GM19372 (cell line): ENCODE measurements at regions not wholly inside any gene's neighbourhood (a gene's known extent, or its start where the extent isn't known, plus 50 kb on each side); places are given as distances from the start of the nearest gene placed in this dataset.

Experiments
- ATAC-seq: cut with Tn5 transposase; IDR thresholded peaks from one replicate; pipeline ENCODE4 v1.9.1; 2021; ENCODE audit warnings: mild to moderate bottlenecking, low read depth, moderate library complexity; ENCODE audit not compliant: unreplicated experiment

DNA sequence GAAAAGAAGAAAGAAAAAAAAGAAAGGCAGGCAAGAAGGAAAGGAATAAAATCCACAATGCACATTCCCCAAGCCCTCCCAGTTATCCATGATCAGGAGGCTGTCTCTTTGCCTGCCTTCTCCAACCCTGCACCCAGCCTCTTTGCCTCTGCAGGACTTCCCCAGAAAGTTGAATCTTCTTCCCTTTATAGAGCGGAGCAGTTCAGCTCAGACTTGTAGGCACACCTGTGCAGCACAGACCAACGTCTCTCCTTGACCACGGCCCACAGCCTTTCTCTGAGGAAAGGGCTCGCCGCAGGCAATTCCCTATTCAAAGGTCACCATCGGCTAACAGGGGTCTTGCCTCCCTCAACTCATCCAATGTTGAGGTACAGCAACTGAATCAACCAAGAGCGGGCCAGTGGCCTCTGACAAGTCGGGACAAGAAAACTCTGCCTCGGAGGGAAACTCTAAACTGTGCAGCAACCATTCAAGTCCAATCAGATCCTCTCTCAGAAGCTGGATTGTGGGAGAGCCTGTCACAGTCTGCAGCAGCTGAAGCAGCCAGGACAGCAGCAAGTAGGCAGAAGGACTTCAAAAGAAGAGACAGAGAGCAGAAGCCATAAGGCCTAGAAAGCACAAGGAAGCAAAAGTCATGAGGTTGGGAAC is 529.2 kb upstream of the JARID2 start:
- no peak for ATAC-seq

GRCh38 chr6:14717307-14717706 is 528.6 kb upstream of the JARID2 start:
- ATAC-seq: no peak

GRCh38 chr6:14718861-14719260 is 527.0 kb upstream of the JARID2 start:
- no peak for ATAC-seq

GRCh38 chr6:14719270-14719669 is 526.6 kb upstream of the JARID2 start:
- ATAC-seq: no peak

DNA sequence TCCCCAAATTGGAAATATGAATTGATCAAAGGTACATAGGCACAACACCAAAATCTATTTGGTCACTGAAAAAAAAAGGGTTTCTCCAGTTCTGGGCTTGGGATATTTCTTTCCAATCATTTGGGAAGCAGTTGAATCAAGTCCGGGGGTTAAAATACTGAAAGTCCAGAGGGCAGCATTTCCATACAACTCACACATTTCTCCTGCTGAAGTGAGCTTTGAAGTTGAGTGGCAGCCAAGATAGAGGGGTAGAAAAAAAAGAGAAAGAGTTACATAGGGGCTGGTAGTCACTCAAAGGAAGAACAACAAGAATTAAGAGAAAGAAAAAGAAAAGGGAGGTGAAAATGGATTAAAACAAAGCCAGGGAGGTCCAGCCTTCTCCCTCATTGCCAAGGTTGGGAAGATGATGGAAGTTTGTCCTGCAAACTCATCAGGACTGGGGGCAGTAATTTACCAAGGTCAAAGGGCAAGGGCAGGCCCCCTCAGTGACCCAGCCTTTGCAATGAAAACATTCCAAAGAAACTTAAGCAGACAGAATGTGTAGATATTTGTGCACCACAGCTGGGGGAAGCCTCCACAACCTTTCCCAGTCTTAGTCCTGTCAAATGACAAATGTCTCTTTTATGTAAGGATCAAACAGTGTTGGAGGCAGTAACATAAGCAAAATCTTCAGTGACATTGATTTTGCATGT is 525.3 kb upstream of the JARID2 start:
- ATAC-seq: no peak

DNA sequence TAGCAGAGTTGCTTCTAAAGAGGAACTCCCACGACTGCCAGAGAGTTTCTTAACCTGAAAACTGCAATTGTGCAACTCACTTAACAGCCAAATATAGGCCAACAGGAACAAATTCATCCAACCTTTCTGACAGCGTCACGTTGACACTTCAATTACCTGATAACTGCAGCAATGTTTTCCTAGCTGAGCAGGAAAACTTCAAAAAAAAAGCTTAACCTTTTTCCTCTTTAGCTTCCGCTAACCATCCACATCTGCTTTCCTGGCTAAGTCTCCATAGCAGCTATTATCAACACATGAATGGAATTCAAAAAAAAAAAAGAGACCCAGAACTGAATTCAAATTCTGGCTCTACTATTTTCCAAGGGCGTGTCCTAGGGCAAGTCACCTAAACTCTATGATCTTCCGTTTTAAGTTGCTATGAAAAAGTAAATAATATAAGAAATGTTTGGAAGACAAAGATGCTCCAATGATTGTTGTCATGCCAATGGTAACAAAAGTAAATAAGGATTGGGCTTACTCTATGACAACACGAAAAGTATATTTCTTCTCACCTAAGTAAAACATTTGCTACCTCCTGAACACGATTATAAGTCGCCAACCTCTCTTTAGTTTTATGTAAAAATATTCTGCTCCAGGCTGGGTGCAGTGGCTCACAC is 524.6 kb upstream of the JARID2 start:
- no peak for ATAC-seq

DNA sequence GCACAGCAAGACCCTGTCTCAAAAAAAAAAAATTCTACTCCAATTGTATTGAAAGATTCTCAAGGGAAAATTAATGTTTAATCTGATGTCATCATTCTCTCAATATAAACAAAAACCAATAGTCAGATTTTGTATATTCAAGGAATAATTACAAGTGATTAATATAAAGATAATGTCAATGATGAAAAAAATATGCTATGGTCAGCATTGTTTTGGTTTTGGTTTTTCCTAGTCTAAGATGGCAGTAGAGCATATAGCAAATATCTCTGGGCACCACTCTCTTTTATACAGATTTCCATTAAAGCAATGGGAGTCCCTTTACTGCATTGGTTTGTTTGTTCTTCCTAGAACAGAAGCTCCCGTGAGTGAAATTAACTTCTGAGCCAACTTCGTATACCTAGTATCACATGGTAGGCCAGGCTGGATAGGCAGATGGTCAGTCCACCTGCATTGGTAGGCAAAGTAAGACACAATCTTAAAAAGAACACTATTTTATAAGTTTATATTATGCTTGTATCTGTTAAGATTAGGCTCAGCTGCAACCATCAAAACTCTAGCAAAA is 523.8 kb upstream of the JARID2 start:
- no peak for ATAC-seq

DNA sequence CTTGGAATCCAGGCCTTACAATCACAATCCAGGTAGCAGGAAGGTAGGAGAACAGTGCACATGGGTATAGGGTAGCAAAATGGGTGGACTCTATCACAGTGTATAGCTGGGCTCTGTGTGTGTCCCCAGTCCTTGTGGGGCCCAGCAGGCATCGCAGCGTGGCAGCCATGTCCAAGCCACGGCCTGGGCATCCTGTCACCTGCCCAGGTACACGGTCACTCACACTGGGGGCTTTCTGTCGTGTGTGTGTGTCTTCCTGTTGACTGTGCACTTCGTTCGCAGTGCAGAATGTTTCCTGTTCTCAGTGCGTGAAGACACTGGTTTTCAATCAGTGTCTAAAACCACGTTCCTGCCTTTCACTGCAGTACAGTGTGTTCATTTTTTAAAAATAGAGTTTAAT is 523.2 kb upstream of the JARID2 start:
- ATAC-seq: no peak

GRCh38 chr6:14723535-14724086 is 522.3 kb upstream of the JARID2 start:
- no peak for ATAC-seq

DNA sequence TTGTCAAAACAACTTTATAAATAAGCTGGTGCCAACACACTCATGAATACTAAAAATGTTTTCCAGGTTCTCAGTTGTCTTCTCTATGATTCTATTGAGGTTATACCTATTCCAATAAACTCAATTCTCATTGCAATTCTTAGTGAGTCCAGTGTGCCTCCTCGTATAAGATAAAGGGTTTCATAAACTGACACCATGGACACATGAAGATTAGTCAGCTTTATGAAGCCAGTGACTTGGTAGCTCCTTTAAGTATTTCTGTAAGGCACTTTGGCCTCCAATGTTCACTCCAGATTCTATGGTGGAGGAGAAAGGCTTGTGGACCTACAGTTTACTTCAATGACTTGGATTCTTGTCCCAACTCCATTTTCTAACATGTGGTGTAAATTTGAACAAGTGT is 521.3 kb upstream of the JARID2 start:
- no peak for ATAC-seq

- ATAC-seq: no peak
These were observed 518.9 kb upstream of the JARID2 start for GRCh38 chr6:14726816-14727493.

DNA sequence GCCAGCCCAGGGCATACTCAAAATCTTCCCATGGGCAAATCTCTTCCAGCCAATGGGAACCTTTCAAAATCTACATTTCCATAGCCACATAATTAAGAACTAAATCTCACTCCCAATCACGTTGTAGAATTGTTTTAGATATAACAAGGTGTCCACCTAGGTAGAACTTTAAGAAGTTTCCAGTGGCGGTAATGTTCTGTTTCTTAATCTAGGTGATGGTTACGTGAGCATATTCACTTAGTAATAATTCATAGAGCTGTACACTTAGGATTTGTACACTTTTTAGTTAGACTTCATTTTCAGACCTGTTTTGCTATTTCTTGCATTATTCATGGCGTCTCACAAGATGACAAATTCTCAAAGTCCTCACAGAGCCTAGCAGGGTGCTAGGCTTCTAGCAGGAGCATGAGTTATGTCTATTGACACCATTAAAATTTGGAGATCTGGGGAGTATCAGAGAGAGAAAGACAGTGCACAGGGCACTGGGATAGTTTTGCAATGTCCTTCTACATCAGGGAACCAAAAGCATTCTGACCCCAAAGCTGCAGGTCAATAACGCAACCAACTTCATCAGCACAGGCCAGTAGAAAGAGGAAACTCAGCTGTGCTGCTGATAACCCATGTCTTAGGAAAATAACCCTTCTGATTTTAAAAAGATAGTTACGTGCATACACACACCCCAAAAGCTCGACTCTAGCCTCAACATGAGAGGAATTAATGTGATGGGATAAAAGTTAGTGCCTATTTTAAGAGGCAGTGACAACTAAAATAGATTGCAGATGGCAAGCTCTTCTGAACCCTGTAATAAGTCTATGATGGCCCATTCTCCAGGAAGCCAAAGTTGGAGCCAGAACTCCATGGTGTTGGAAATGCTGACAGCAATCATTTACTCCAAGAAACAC is 518.1 kb upstream of the JARID2 start:
- no peak for ATAC-seq

DNA sequence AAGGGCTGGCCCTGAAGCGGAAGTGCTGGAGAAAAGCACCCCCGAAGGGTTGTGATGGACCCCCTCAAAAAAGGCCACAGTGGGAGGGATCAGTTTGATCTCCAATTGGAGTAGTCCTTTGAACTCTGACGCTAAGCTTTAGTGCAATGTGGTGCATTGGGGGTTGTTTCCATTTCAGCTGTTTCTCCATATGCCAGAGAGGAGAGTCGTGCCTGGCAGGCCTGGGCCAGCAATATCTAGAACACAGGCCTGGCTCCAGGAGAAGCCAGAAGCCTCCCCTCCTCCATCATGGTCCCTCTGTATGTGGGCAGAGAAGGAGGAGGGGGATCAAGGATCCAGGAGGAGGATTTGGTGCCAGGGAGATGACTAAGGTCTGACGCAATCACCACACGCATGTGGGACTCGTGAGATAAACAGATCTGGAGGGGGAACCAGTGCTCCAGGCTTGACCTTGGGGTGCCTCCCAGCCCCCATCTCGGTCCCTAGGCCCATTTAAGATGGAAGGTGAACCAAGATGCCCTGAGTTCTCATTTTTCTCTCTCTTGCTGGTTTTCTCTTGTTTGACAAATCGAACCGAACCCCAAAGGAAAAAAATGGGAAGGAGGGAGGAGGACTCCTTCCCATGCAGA is 517.4 kb upstream of the JARID2 start:
- ATAC-seq: no peak

- ATAC-seq: no peak
These were observed 516.6 kb upstream of the JARID2 start for GRCh38 chr6:14729129-14729871.

DNA sequence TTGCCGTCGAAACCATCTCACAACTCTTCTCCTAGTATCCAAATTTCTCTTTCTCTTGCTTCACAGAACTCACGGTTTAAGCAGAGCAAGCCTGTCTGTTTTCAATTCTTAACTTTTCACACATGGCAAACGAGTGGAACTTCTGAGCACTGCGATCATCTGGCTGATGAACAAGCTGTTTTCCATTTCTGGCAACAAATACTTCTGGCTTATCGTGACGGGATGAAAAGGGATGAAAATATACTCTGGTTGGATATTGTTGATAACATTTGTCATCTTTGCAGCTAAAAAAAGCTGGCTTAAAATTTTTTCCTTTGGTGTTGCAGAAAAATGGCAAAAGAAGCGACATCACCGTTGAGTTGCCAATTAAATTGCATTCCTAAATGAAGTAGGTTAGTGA is 515.2 kb upstream of the JARID2 start:
- no peak for ATAC-seq

DNA sequence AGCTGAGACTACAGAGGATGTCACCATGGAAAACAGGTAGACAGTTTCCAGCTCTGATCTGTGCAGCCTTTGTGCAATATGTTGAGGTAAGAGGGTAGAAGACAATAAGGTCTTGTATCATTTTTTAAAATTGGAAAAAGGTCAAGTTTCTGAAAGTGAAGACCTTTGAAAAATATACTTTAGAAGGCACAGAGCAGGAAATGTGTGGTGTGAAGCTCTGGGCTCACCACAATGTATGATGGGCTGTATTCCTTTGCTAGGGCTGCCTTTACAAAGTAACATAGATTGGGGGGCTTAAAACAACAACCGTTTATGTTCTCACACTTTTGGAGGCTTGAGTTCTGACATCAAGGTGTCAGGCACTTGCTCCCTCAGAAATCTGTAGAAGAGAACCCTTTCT is 514.3 kb upstream of the JARID2 start:
- no peak for ATAC-seq

DNA sequence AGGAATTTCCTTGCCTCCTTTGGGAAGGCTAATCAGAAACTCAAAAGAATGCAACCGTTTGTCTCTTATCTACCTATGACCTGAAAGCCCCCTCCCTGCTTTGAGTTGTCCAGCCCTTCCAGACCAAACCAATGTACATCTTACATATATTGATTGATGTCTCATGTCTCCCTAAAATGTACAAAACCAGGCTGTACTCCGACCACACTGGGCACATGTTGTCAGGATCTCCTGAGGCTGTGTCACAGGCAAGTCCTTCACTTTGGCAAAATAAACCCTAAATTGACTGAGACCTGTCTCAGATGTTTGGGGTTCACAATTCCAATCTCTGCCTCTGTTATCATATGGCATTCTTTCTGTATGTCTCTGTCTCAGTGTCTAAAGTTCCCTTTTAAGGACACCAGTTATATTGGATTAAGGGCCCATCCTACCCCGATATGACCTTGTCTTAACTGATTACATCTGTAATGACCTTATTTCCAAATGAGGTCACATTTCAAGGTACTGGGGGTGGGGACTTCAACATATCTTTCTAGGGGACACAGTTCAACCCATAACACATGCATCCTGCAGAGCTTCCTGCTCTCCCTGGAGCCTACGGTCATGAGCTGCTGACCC is 513.5 kb upstream of the JARID2 start:
- ATAC-seq: no peak
